GM13977 (cell line): ENCODE measurements at regions not wholly inside any gene's neighbourhood (a gene's known extent, or its start where the extent isn't known, plus 50 kb on each side); places are given as distances from the start of the nearest gene placed in this dataset.

ENCODE experiments used
- DNase-seq: peaks from one replicate; pipeline ENCODE4 v3.0.0; 2012; ENCODE audit warnings: low spot score
- CTCF ChIP-seq: IDR thresholded peaks from 2 replicates; pipeline ENCODE4 v1.5.1; 2012; ENCODE audit warnings: mild to moderate bottlenecking, control low read depth; ENCODE audit not compliant: insufficient read depth; ENCODE audit errors: extremely low read depth, missing control alignments
- in situ Hi-C: fragments of 300-500 bp; cut with MboI; formaldehyde crosslinking; loops from one replicate; pipeline ENCODE4 v1.12.0; 2022; ENCODE audit warnings: low sequenced_read_pairs, low pct_unique_long_range_greater_than_20kb, mixed read lengths, inconsistent platforms; ENCODE audit not compliant: unreplicated experiment

- TF ChIP-seq CTCF = no peak
Observed at GRCh38 chr6:51241376-51241775, 422.7 kb downstream of the TFAP2B start.

GRCh38 chr6:51249798-51250197, 431.1 kb downstream of the TFAP2B start:
- in situ Hi-C loops = no loop called here
- no peak for DNase-seq
- no peak for TF ChIP-seq CTCF

More at GRCh38 chr6:51241376-51241775, 422.7 kb downstream of the TFAP2B start:
- DNase-seq = no peak
- in situ Hi-C loops = no loop called here

GRCh38 chr6:51250317-51250716, 431.6 kb downstream of the TFAP2B start:
- in situ Hi-C loops = no loop called here
- no peak for TF ChIP-seq CTCF
- DNase-seq = no peak

- no peak for DNase-seq
- TF ChIP-seq CTCF = no peak
- in situ Hi-C loops = no loop called here
Observed at GRCh38 chr6:51257938-51258337, 439.3 kb downstream of the TFAP2B start.

GRCh38 chr6:51260003-51260402, 441.3 kb downstream of the TFAP2B start:
- DNase-seq = no peak
- TF ChIP-seq CTCF = no peak
- in situ Hi-C loops = no loop called here

- in situ Hi-C loops = no loop called here
- TF ChIP-seq CTCF = no peak
- DNase-seq = no peak
Observed at GRCh38 chr6:51261691-51262090, 443.0 kb downstream of the TFAP2B start.

- TF ChIP-seq CTCF = no peak
- in situ Hi-C loops = no loop called here
- no peak for DNase-seq
Observed at GRCh38 chr6:51265426-51265825, 446.8 kb downstream of the TFAP2B start.
